ENCODE measurements at regions not wholly inside any gene's neighbourhood (a gene's known extent, or its start where the extent isn't known, plus 50 kb on each side); places are given as distances from the start of the nearest gene placed in this dataset.

GRCh38 chr11:10400856-10401255 lies 54.2 kb upstream of the AMPD3 start:
- Histone ChIP-seq H2BK5ac (ENCODE audit: insufficient read length, low read length) (no peak overlapping the region), H3K56ac (ENCODE audit: insufficient read length, low read depth, low read length) (no peak overlapping the region), H2BK20ac (ENCODE audit: low read depth, low read length, poor library complexity, severe bottlenecking) (no peak overlapping the region), H3K4ac (ENCODE audit: low read depth, low read length) (no peak overlapping the region), H4K91ac (ENCODE audit: insufficient read length, low read depth, low read length) (no peak overlapping the region), H4K5ac (ENCODE audit: insufficient read length, low read depth, low read length) (no peak overlapping the region), H4K8ac (replicated peaks; ENCODE audit: insufficient read length, low read depth, low read length) (no peak overlapping the region), H3K14ac (ENCODE audit: insufficient read depth, low read length) (no peak overlapping the region), H3K23me2 (ENCODE audit: insufficient read length, low read depth, low read length, poor library complexity, severe bottlenecking) (no peaks in the 10 kb centered on the region), H3K9me3 (ENCODE audit: control insufficient read depth, low read depth, low read length) (no peaks in the 10 kb centered on the region), H2BK120ac (ENCODE audit: low read depth, low read length, poor library complexity, severe bottlenecking) (no peak overlapping the region), H2BK12ac (ENCODE audit: insufficient read length, low read depth, low read length) (no peak overlapping the region), H3K23ac (ENCODE audit: insufficient read length, low read depth, low read length) (no peak overlapping the region), H3K79me2 (ENCODE audit: insufficient read depth, low read length) (no peaks in the 10 kb centered on the region), H3K18ac (ENCODE audit: insufficient read length, low read depth, low read length) (no peak overlapping the region), H3K79me1 (ENCODE audit: insufficient read depth, low read depth, low read length, poor library complexity, severe bottlenecking) (no peaks in the 10 kb centered on the region), H2AFZ (ENCODE audit: low read length) (no peak overlapping the region), H3K27me3 (ENCODE audit: insufficient read depth, low read length) (no peaks in the 10 kb centered on the region), H3T11ph (ENCODE audit: low read length) (no peak overlapping the region), H2AK5ac (ENCODE audit: insufficient read length, low read length) (no peak overlapping the region), H3K4me1 (ENCODE audit: insufficient read depth, low read length) (no peaks in the 10 kb centered on the region), H3K27ac (ENCODE audit: insufficient read length, low read depth, low read length) (no peak overlapping the region), H3K4me2 (ENCODE audit: insufficient read depth, insufficient read length, low read length) (no peak overlapping the region), H3K9ac (ENCODE audit: extremely low read depth, insufficient read length, low read length) (no peak overlapping the region), H2BK15ac (ENCODE audit: low read depth, low read length) (no peak overlapping the region), H4K20me1 (ENCODE audit: control insufficient read depth, insufficient read depth, insufficient read length) (no peaks in the 10 kb centered on the region)
- no peak overlapping the region for H3K27ac Mint-ChIP-seq
- no peaks in the 10 kb centered on the region for H3K36me3 Mint-ChIP-seq (ENCODE audit: insufficient read depth in 1 of 3, low read depth in 3 of 3)
- H3K27me3 Mint-ChIP-seq (ENCODE audit: low read depth), result peaks cover 7% of the 10 kb centered on the region; the same call in 1 of the 2 replicates
- H3K4me1 Mint-ChIP-seq, result peaks cover 3 to 8% of the 10 kb centered on the region in 2 experiments
- WGBS (ENCODE audit: extremely low coverage, insufficient read length, low lambda C conversion rate), result no CpG with 5 or more reads among the region's 1 CpG
- DNase-seq, result no peak
- no peak overlapping the region for H3K4me3 Mint-ChIP-seq
- no peak for TF ChIP-seq CTCF (conservative IDR thresholded peaks at IDR 0.05)
- no peaks in the 10 kb centered on the region for H3K9me3 Mint-ChIP-seq

Data from H9 (cell line).